ENCODE measurements at regions not wholly inside any gene's neighbourhood (a gene's known extent, or its start where the extent isn't known, plus 50 kb on each side); places are given as distances from the start of the nearest gene placed in this dataset.

GRCh38 chr15:38189671-38190295 lies 62.9 kb upstream of the SPRED1 start:
- ChIA-PET CTCF (no interaction called here), POLR2A (no interaction called here)
- no peak for TF ChIP-seq L3MBTL2 (conservative IDR thresholded peaks at IDR 0.05)
- TF ChIP-seq LEF1 (IDR thresholded peaks at IDR 0.05; ENCODE audit: borderline replicate concordance): no peak
- no peak for TF ChIP-seq FOXK2 (IDR thresholded peaks at IDR 0.05)
- no peak for TF ChIP-seq PKNOX1 (IDR thresholded peaks at IDR 0.05)
- no peak for TF ChIP-seq CTBP1 (IDR thresholded peaks at IDR 0.05; ENCODE audit: borderline replicate concordance)
- TF ChIP-seq SUZ12 (IDR thresholded peaks at IDR 0.05): no peak
- no peak for TF ChIP-seq TARDBP (IDR thresholded peaks at IDR 0.05)
- TF ChIP-seq SP1 (IDR thresholded peaks at IDR 0.05): no peak
- no peak for TF ChIP-seq FOXM1 (IDR thresholded peaks at IDR 0.05; ENCODE audit: borderline replicate concordance)
- no peak for TF ChIP-seq NFRKB (IDR thresholded peaks at IDR 0.05)
- no peak for TF ChIP-seq FOXA1 (IDR thresholded peaks at IDR 0.05)
- no peak for TF ChIP-seq HDGF (IDR thresholded peaks at IDR 0.05; ENCODE audit: borderline replicate concordance)
- no peak for TF ChIP-seq ARNT (IDR thresholded peaks at IDR 0.05)
- no peak for TF ChIP-seq ZNF384 (IDR thresholded peaks at IDR 0.05)
- TF ChIP-seq BHLHE40 (IDR thresholded peaks at IDR 0.05; ENCODE audit: borderline replicate concordance): no peak
- TF ChIP-seq ELF4 (IDR thresholded peaks at IDR 0.05): no peak
- DNase-seq (ENCODE audit: extremely low spot score): no peak

- DNase-seq (ENCODE audit: extremely low spot score): no peak
- ChIA-PET POLR2A (no interaction called here), CTCF (no interaction called here)
- no peak for TF ChIP-seq LEF1 (IDR thresholded peaks at IDR 0.05; ENCODE audit: borderline replicate concordance)
- TF ChIP-seq SUZ12 (IDR thresholded peaks at IDR 0.05): no peak
- no peak for TF ChIP-seq BHLHE40 (IDR thresholded peaks at IDR 0.05; ENCODE audit: borderline replicate concordance)
- no peak for TF ChIP-seq PKNOX1 (IDR thresholded peaks at IDR 0.05)
- TF ChIP-seq FOXA1 (IDR thresholded peaks at IDR 0.05): no peak
- no peak for TF ChIP-seq HDGF (IDR thresholded peaks at IDR 0.05; ENCODE audit: borderline replicate concordance)
- TF ChIP-seq CTBP1 (IDR thresholded peaks at IDR 0.05; ENCODE audit: borderline replicate concordance): no peak
- no peak for TF ChIP-seq SP1 (IDR thresholded peaks at IDR 0.05)
Observed at GRCh38 chr15:38190501-38190900, 62.1 kb upstream of the SPRED1 start.

- DNase-seq (ENCODE audit: extremely low spot score): no peak
- POLR2A ChIA-PET: no interaction called here
- CTCF ChIA-PET: no interaction called here
- no peak for TF ChIP-seq FOXK2 (IDR thresholded peaks at IDR 0.05)
- TF ChIP-seq NFRKB (IDR thresholded peaks at IDR 0.05): no peak
- TF ChIP-seq LEF1 (IDR thresholded peaks at IDR 0.05; ENCODE audit: borderline replicate concordance): no peak
- TF ChIP-seq ARNT (IDR thresholded peaks at IDR 0.05): no peak
- no peak for TF ChIP-seq CTBP1 (IDR thresholded peaks at IDR 0.05; ENCODE audit: borderline replicate concordance)
- no peak for TF ChIP-seq HDGF (IDR thresholded peaks at IDR 0.05; ENCODE audit: borderline replicate concordance)
- no peak for TF ChIP-seq BHLHE40 (IDR thresholded peaks at IDR 0.05; ENCODE audit: borderline replicate concordance)
- no peak for TF ChIP-seq SUZ12 (IDR thresholded peaks at IDR 0.05)
- TF ChIP-seq SP1 (IDR thresholded peaks at IDR 0.05): no peak
- TF ChIP-seq L3MBTL2 (conservative IDR thresholded peaks at IDR 0.05): no peak
- TF ChIP-seq FOXA1 (IDR thresholded peaks at IDR 0.05): no peak
- no peak for TF ChIP-seq TARDBP (IDR thresholded peaks at IDR 0.05)
- no peak for TF ChIP-seq FOXM1 (IDR thresholded peaks at IDR 0.05; ENCODE audit: borderline replicate concordance)
- TF ChIP-seq ELF4 (IDR thresholded peaks at IDR 0.05): no peak
- TF ChIP-seq PKNOX1 (IDR thresholded peaks at IDR 0.05): no peak
- no peak for TF ChIP-seq ZNF384 (IDR thresholded peaks at IDR 0.05)
Observed at GRCh38 chr15:38192496-38192895, 60.1 kb upstream of the SPRED1 start.

GRCh38 chr15:38193496-38193895 lies 59.1 kb upstream of the SPRED1 start:
- no peak for DNase-seq (ENCODE audit: extremely low spot score)
- CTCF ChIA-PET: no interaction called here
- TF ChIP-seq ELF4 (IDR thresholded peaks at IDR 0.05): no peak
- no peak for TF ChIP-seq SP1 (IDR thresholded peaks at IDR 0.05)
- TF ChIP-seq FOXK2 (IDR thresholded peaks at IDR 0.05): no peak
- no peak for TF ChIP-seq LEF1 (IDR thresholded peaks at IDR 0.05; ENCODE audit: borderline replicate concordance)
- no peak for TF ChIP-seq L3MBTL2 (conservative IDR thresholded peaks at IDR 0.05)
- no peak for TF ChIP-seq TARDBP (IDR thresholded peaks at IDR 0.05)
- no peak for TF ChIP-seq NFRKB (IDR thresholded peaks at IDR 0.05)
- no peak for TF ChIP-seq ARNT (IDR thresholded peaks at IDR 0.05)
- TF ChIP-seq FOXM1 (IDR thresholded peaks at IDR 0.05; ENCODE audit: borderline replicate concordance): no peak
- no peak for TF ChIP-seq BHLHE40 (IDR thresholded peaks at IDR 0.05; ENCODE audit: borderline replicate concordance)
- TF ChIP-seq FOXA1 (IDR thresholded peaks at IDR 0.05): no peak
- no peak for TF ChIP-seq HDGF (IDR thresholded peaks at IDR 0.05; ENCODE audit: borderline replicate concordance)
- no peak for TF ChIP-seq PKNOX1 (IDR thresholded peaks at IDR 0.05)
- no peak for TF ChIP-seq ZNF384 (IDR thresholded peaks at IDR 0.05)
- no peak for TF ChIP-seq CTBP1 (IDR thresholded peaks at IDR 0.05; ENCODE audit: borderline replicate concordance)
- TF ChIP-seq SUZ12 (IDR thresholded peaks at IDR 0.05): no peak
- POLR2A ChIA-PET: no interaction called here

GRCh38 chr15:38195191-38195901 lies 57.3 kb upstream of the SPRED1 start:
- ChIA-PET CTCF (no interaction called here), POLR2A (no interaction called here)
- no peak for TF ChIP-seq L3MBTL2 (conservative IDR thresholded peaks at IDR 0.05)
- no peak for TF ChIP-seq NFRKB (IDR thresholded peaks at IDR 0.05)
- no peak for TF ChIP-seq FOXA1 (IDR thresholded peaks at IDR 0.05)
- no peak for TF ChIP-seq ELF4 (IDR thresholded peaks at IDR 0.05)
- no peak for TF ChIP-seq SP1 (IDR thresholded peaks at IDR 0.05)
- no peak for TF ChIP-seq HDGF (IDR thresholded peaks at IDR 0.05; ENCODE audit: borderline replicate concordance)
- no peak for TF ChIP-seq FOXK2 (IDR thresholded peaks at IDR 0.05)
- no peak for TF ChIP-seq TARDBP (IDR thresholded peaks at IDR 0.05)
- no peak for DNase-seq (ENCODE audit: extremely low spot score)

All from HEK293T (cell line).